ENCODE measurements at regions not wholly inside any gene's neighbourhood (a gene's known extent, or its start where the extent isn't known, plus 50 kb on each side); places are given as distances from the start of the nearest gene placed in this dataset.
"Not testable (repeated sequence)": the region's sequence is repeated elsewhere in the genome, so short reads cannot be mapped to it uniquely, and the experiment has no call there.

GRCh38 chr12:63493357-63493756, 174.9 kb downstream of the DPY19L2 start:
- TF ChIP-seq CTCF (IDR thresholded peaks at IDR 0.05); REST (IDR thresholded peaks at IDR 0.05; ENCODE audit: insufficient read depth in 1 of 2, low read depth in 2 of 2, low read length in 1 of 2); SIN3A (IDR thresholded peaks at IDR 0.05; ENCODE audit: borderline replicate concordance, insufficient read depth, low read depth, low read length); TCF7L2 (IDR thresholded peaks at IDR 0.05; ENCODE audit: low read depth, low read length): not testable (repeated sequence)
